WERI-Rb-1 (cell line): ENCODE measurements at regions not wholly inside any gene's neighbourhood (a gene's known extent, or its start where the extent isn't known, plus 50 kb on each side); places are given as distances from the start of the nearest gene placed in this dataset.

ENCODE experiments used
- DNase-seq: peaks from one replicate; pipeline ENCODE4 v3.0.0-alpha.2; 2020
- H3K27ac ChIP-seq: fragments of 250-450 bp; sonication (Bioruptor Pico); 2 replicates; pipeline ENCODE4 v1.5.1; 2020; ENCODE audit warnings: mild to moderate bottlenecking, moderate library complexity
- H3K27me3 ChIP-seq: fragments of 250-450 bp; sonication (Bioruptor Pico); 2 replicates; pipeline ENCODE4 v1.5.1; 2021; ENCODE audit warnings: mild to moderate bottlenecking, low read depth, moderate library complexity; ENCODE audit not compliant: insufficient read depth, severe bottlenecking
- H3K36me3 ChIP-seq: fragments of 250-450 bp; sonication (Bioruptor Pico); 2 replicates; pipeline ENCODE4 v1.5.1; 2020; ENCODE audit warnings: mild to moderate bottlenecking, moderate library complexity
- H3K4me3 ChIP-seq: 2 replicates; pipeline ENCODE4 v1.5.1; 2011; ENCODE audit warnings: low read depth, mild to moderate bottlenecking, control low read depth, low read length
- H3K9me3 ChIP-seq: fragments of 250-450 bp; sonication (Bioruptor Pico); 2 replicates; pipeline ENCODE4 v1.5.1; 2021; ENCODE audit warnings: mild to moderate bottlenecking, moderate library complexity; ENCODE audit not compliant: severe bottlenecking
- CTCF ChIP-seq: IDR thresholded peaks from 2 replicates; pipeline ENCODE4 v1.5.1; 2011; ENCODE audit warnings: low read depth, mild to moderate bottlenecking, control low read depth, inconsistent platforms, low read length

- DNase-seq = no peak
- H3K27ac ChIP-seq = no peak overlapping the region
- no peak for TF ChIP-seq CTCF
- H3K36me3 ChIP-seq = no peaks in the 10 kb centered on the region
- peaks cover 25% of the 10 kb centered on the region for H3K27me3 ChIP-seq
- no peaks in the 10 kb centered on the region for H3K9me3 ChIP-seq
- H3K4me3 ChIP-seq = no peak overlapping the region
Measured at GRCh38 chr6:160899671-160900430, 91.7 kb upstream of the MAP3K4 start.

GRCh38 chr6:160911949-160912348 is 79.6 kb upstream of the MAP3K4 start:
- no peaks in the 10 kb centered on the region for H3K36me3 ChIP-seq
- H3K4me3 ChIP-seq = no peak overlapping the region
- no peak for DNase-seq
- peaks cover 15% of the 10 kb centered on the region for H3K27me3 ChIP-seq
- H3K9me3 ChIP-seq = peaks cover 3% of the 10 kb centered on the region
- H3K27ac ChIP-seq = no peak overlapping the region
- no peak for TF ChIP-seq CTCF

- H3K27ac ChIP-seq = no peak overlapping the region
- H3K9me3 ChIP-seq = peaks cover 3% of the 10 kb centered on the region
- H3K27me3 ChIP-seq = peaks cover 11% of the 10 kb centered on the region
- no peak for TF ChIP-seq CTCF
- no peak for DNase-seq
- no peak overlapping the region for H3K4me3 ChIP-seq
- no peaks in the 10 kb centered on the region for H3K36me3 ChIP-seq
Measured at GRCh38 chr6:160912411-160912810, 79.2 kb upstream of the MAP3K4 start.

GRCh38 chr6:160917572-160917971 is 74.0 kb upstream of the MAP3K4 start:
- no peak for TF ChIP-seq CTCF
- Histone ChIP-seq H3K27ac (no peak overlapping the region), H3K9me3 (no peaks in the 10 kb centered on the region), H3K36me3 (no peaks in the 10 kb centered on the region), H3K27me3 (no peaks in the 10 kb centered on the region), H3K4me3 (no peak overlapping the region)
- DNase-seq = no peak

- TF ChIP-seq CTCF = no peak
- Histone ChIP-seq H3K27me3 (no peaks in the 10 kb centered on the region), H3K27ac (no peak overlapping the region), H3K36me3 (no peaks in the 10 kb centered on the region), H3K9me3 (no peaks in the 10 kb centered on the region), H3K4me3 (no peak overlapping the region)
- DNase-seq = no peak
Measured at GRCh38 chr6:160919723-160920440, 71.7 kb upstream of the MAP3K4 start.
